ENCODE measurements at regions not wholly inside any gene's neighbourhood (a gene's known extent, or its start where the extent isn't known, plus 50 kb on each side); places are given as distances from the start of the nearest gene placed in this dataset.

DNA sequence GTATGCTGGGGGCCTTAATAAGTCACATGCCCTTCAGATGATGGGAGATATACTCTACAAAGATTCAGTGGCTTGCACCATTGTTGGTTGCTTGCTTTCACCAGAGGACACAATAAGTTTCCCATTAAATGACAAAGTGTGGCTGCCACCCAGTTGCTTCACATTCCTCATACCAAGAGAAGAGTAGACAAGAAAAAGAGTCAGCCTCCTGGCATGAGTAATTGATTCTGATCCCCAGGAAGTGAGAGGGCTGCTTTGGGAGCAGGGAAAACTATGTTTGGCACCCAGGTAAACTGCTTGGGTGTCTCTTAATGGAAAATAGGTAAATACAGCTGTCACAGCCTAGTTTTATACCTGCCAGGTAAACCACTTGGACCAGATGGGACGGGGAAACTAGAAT is 66.7 kb upstream of the IL6 start:
- TF ChIP-seq RFX5 (IDR thresholded peaks at IDR 0.05) (no peak), USF2 (IDR thresholded peaks at IDR 0.05) (no peak), RNF2 (IDR thresholded peaks at IDR 0.05; ENCODE audit: borderline replicate concordance, low read depth) (no peak), ZFP36 (IDR thresholded peaks at IDR 0.05; ENCODE audit: borderline replicate concordance, partially characterized antibody) (no peak), POLR2A (IDR thresholded peaks at IDR 0.05; ENCODE audit: low read length) (no peak), RAD21 (conservative IDR thresholded peaks at IDR 0.05 in 1 of 2, IDR thresholded peaks at IDR 0.05 in 1 of 2) (no peak), NR3C1 (IDR thresholded peaks at IDR 0.05) (no peak)
- TF ChIP-seq, protein P1, sequence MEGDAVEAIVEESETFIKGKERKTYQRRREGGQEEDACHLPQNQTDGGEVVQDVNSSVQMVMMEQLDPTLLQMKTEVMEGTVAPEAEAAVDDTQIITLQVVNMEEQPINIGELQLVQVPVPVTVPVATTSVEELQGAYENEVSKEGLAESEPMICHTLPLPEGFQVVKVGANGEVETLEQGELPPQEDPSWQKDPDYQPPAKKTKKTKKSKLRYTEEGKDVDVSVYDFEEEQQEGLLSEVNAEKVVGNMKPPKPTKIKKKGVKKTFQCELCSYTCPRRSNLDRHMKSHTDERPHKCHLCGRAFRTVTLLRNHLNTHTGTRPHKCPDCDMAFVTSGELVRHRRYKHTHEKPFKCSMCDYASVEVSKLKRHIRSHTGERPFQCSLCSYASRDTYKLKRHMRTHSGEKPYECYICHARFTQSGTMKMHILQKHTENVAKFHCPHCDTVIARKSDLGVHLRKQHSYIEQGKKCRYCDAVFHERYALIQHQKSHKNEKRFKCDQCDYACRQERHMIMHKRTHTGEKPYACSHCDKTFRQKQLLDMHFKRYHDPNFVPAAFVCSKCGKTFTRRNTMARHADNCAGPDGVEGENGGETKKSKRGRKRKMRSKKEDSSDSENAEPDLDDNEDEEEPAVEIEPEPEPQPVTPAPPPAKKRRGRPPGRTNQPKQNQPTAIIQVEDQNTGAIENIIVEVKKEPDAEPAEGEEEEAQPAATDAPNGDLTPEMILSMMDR (IDR thresholded peaks at IDR 0.05): no peak
